Ishikawa (cell line): ENCODE measurements at regions not wholly inside any gene's neighbourhood (a gene's known extent, or its start where the extent isn't known, plus 50 kb on each side); places are given as distances from the start of the nearest gene placed in this dataset.

Source experiments
- CEBPB ChIP-seq: IDR thresholded peaks from 2 replicates; pipeline ENCODE4 v1.6.1; 2012
- CREB1 ChIP-seq: IDR thresholded peaks from 2 replicates; pipeline ENCODE4 v1.6.1; 2012; ENCODE audit warnings: low read depth
- EGR1 ChIP-seq: IDR thresholded peaks from 2 replicates; pipeline ENCODE4 v1.6.1; 2012
- EP300 ChIP-seq: IDR thresholded peaks from 2 replicates; pipeline ENCODE4 v1.6.1; 2012; ENCODE audit warnings: borderline replicate concordance
- FOXM1 ChIP-seq: IDR thresholded peaks from 2 replicates; pipeline ENCODE4 v1.6.1; 2012; ENCODE audit warnings: low read depth, borderline replicate concordance
- NFIC ChIP-seq: IDR thresholded peaks from 2 replicates; pipeline ENCODE4 v1.6.1; 2012
- RAD21 ChIP-seq: IDR thresholded peaks from 2 replicates; pipeline ENCODE4 v1.6.1; 2012; ENCODE audit warnings: low read depth
- TAF1 ChIP-seq: IDR thresholded peaks from 2 replicates; pipeline ENCODE4 v1.6.1; 2012; ENCODE audit warnings: low read depth, mild to moderate bottlenecking
- TCF12 ChIP-seq: IDR thresholded peaks from 2 replicates; pipeline ENCODE4 v1.6.1; 2012; ENCODE audit warnings: low read depth
- TEAD4 ChIP-seq: IDR thresholded peaks from 2 replicates; pipeline ENCODE4 v1.6.1; 2012
- YY1 ChIP-seq: IDR thresholded peaks from 2 replicates; pipeline ENCODE4 v1.6.1; 2012; ENCODE audit warnings: low read depth
- ZBTB7A ChIP-seq: IDR thresholded peaks from 2 replicates; pipeline ENCODE4 v1.6.1; 2012; ENCODE audit warnings: low read depth
- TF ChIP-seq, protein P1 (sequence below): IDR thresholded peaks from 2 replicates; pipeline ENCODE4 v1.6.1; 2012
- TF ChIP-seq, protein P2 (sequence below): IDR thresholded peaks from 2 replicates; pipeline ENCODE4 v1.6.1; 2012; ENCODE audit warnings: low read depth, mild to moderate bottlenecking
- TF ChIP-seq, protein P3 (sequence below): IDR thresholded peaks from 2 replicates; pipeline ENCODE4 v1.6.1; 2012

DNA sequence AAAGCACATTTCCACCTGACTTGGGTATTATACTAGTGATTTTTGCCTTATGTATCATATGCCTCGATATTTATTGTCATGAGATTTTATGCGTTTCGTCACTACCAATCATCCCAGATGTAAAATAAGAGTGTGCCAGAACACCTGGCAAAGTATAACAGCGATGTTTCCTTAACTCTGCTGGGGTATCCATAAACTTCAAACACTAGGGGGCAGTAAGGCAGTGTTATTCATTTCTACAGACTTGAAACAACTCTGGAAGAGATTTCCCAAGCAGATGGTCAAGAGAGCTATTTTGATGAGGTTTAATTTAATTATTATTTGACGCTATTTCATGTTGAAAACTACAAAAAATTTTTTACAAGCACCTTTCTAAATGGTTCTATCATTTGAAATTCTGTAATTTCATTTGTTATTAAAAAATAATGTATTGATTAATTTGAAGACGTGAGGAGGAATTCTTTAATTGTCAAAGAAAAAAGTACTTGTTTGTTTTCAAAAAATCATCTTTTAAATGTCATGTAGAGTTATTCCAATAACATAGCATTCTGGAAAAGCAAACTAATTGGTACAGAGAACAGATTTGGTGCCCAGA lies 388.5 kb upstream of the CTNND2 start:
- TF ChIP-seq TCF12: no peak
- TF ChIP-seq RAD21: peak; percentile 73
- no peak for TF ChIP-seq TAF1
- no peak for TF ChIP-seq YY1
- no peak for TF ChIP-seq NFIC
- TF ChIP-seq, protein P1, sequence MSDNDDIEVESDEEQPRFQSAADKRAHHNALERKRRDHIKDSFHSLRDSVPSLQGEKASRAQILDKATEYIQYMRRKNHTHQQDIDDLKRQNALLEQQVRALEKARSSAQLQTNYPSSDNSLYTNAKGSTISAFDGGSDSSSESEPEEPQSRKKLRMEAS: no peak

DNA sequence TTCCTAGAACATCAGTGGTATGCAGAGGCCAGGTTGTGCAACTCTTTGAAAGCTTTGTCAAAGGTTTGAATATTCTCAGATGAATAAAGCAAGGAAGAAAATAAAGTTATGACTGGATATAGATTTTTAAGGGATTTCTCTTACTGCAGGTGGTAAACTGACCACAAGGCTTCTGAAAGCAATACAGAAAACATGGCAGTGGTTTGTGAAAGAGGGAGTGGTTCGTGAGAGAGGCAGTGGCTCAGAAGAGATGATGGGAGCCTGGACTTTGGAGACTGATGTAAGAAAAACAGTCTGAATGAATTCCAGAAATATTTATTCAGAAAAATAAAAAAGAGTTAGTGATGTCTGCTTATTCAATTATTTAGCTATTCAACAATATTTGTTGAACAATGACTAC lies 380.4 kb upstream of the CTNND2 start:
- TF ChIP-seq RAD21: no peak
- TF ChIP-seq, protein P2, sequence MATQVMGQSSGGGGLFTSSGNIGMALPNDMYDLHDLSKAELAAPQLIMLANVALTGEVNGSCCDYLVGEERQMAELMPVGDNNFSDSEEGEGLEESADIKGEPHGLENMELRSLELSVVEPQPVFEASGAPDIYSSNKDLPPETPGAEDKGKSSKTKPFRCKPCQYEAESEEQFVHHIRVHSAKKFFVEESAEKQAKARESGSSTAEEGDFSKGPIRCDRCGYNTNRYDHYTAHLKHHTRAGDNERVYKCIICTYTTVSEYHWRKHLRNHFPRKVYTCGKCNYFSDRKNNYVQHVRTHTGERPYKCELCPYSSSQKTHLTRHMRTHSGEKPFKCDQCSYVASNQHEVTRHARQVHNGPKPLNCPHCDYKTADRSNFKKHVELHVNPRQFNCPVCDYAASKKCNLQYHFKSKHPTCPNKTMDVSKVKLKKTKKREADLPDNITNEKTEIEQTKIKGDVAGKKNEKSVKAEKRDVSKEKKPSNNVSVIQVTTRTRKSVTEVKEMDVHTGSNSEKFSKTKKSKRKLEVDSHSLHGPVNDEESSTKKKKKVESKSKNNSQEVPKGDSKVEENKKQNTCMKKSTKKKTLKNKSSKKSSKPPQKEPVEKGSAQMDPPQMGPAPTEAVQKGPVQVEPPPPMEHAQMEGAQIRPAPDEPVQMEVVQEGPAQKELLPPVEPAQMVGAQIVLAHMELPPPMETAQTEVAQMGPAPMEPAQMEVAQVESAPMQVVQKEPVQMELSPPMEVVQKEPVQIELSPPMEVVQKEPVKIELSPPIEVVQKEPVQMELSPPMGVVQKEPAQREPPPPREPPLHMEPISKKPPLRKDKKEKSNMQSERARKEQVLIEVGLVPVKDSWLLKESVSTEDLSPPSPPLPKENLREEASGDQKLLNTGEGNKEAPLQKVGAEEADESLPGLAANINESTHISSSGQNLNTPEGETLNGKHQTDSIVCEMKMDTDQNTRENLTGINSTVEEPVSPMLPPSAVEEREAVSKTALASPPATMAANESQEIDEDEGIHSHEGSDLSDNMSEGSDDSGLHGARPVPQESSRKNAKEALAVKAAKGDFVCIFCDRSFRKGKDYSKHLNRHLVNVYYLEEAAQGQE: no peak
- TF ChIP-seq CREB1: no peak

GRCh38 chr5:12277504-12278192 lies 373.4 kb upstream of the CTNND2 start:
- TF ChIP-seq CREB1 (no peak), EGR1 (no peak), NFIC (no peak), TEAD4 (no peak), TAF1 (no peak), EP300 (no peak)
- TF ChIP-seq, protein P3, sequence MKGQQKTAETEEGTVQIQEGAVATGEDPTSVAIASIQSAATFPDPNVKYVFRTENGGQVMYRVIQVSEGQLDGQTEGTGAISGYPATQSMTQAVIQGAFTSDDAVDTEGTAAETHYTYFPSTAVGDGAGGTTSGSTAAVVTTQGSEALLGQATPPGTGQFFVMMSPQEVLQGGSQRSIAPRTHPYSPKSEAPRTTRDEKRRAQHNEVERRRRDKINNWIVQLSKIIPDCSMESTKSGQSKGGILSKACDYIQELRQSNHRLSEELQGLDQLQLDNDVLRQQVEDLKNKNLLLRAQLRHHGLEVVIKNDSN: no peak
- TF ChIP-seq, protein P2: no peak

GRCh38 chr5:12274236-12274635 lies 370.0 kb upstream of the CTNND2 start:
- TF ChIP-seq EGR1: no peak
- TF ChIP-seq TCF12: no peak
- TF ChIP-seq, protein P1: no peak
- TF ChIP-seq RAD21: no peak
- TF ChIP-seq, protein P3: no peak
- TF ChIP-seq, protein P2: no peak
- TF ChIP-seq TEAD4: no peak
- TF ChIP-seq FOXM1: no peak
- no peak for TF ChIP-seq CEBPB
- TF ChIP-seq EP300: no peak
- TF ChIP-seq CREB1: no peak
- no peak for TF ChIP-seq NFIC
- TF ChIP-seq ZBTB7A: no peak
- TF ChIP-seq TAF1: no peak

GRCh38 chr5:12272389-12272788 lies 368.1 kb upstream of the CTNND2 start:
- TF ChIP-seq RAD21: peak; percentile 17; the same call in 1 of the 2 replicates
- TF ChIP-seq, protein P3: no peak
- no peak for TF ChIP-seq TCF12
- TF ChIP-seq CREB1: no peak
